ENCODE measurements at regions not wholly inside any gene's neighbourhood (a gene's known extent, or its start where the extent isn't known, plus 50 kb on each side); places are given as distances from the start of the nearest gene placed in this dataset.

GRCh38 chr7:81525841-81526240 is 244.0 kb downstream of the HGF start:
- no peak overlapping the region for H4K8ac ChIP-seq (ENCODE audit: low read depth, low read length)
- no peak overlapping the region for H3K23ac ChIP-seq (ENCODE audit: low read length)
- no peak overlapping the region for H3K4ac ChIP-seq (ENCODE audit: low read depth, low read length)
- H3K4me3 ChIP-seq (ENCODE audit: low read depth, low read length), result no peak overlapping the region
- H2AFZ ChIP-seq (ENCODE audit: insufficient read depth, low read length, poor library complexity), result no peak overlapping the region
- H3K9ac ChIP-seq (ENCODE audit: low read length), result no peak overlapping the region
- no peak overlapping the region for H4K12ac ChIP-seq (ENCODE audit: low read depth, low read length)
- no peaks in the 10 kb centered on the region for H3K79me2 ChIP-seq (ENCODE audit: control insufficient read depth, insufficient read depth, low read length, poor library complexity)
- H3K36me3 ChIP-seq (ENCODE audit: control insufficient read depth in 1 of 2, insufficient read depth in 2 of 2, low read length in 2 of 2), result no peaks in the 10 kb centered on the region
- no peak overlapping the region for H2AK5ac ChIP-seq (ENCODE audit: low read length)
- DNase-seq, result no peak
- H3K18ac ChIP-seq (ENCODE audit: low read length), result no peak overlapping the region
- H3K27me3 ChIP-seq (ENCODE audit: insufficient read depth, low read length), result no peaks in the 10 kb centered on the region
- no peak overlapping the region for H2BK120ac ChIP-seq (ENCODE audit: insufficient read depth, low read length, poor library complexity)
- no peak overlapping the region for H3K4me2 ChIP-seq (ENCODE audit: low read length)
- H3K9me3 ChIP-seq (ENCODE audit: insufficient read depth, low read depth, low read length), result no peaks in the 10 kb centered on the region
- no peak overlapping the region for H3K27ac ChIP-seq (ENCODE audit: low read depth, low read length)
- H3K4me1 ChIP-seq (ENCODE audit: control insufficient read depth in 1 of 2, insufficient read depth in 2 of 2, low read length in 2 of 2), result no peaks in the 10 kb centered on the region
- no peak overlapping the region for H3K14ac ChIP-seq (ENCODE audit: low read length)
- no peak overlapping the region for H2BK12ac ChIP-seq (ENCODE audit: low read length)
- no peak overlapping the region for H4K91ac ChIP-seq (ENCODE audit: low read depth, low read length)
- H3K79me1 ChIP-seq (ENCODE audit: low read length), result no peaks in the 10 kb centered on the region
- H2BK5ac ChIP-seq (ENCODE audit: low read depth, low read length, poor library complexity), result no peak overlapping the region

- no CpG with 5 or more reads among the region's 1 CpG for WGBS (ENCODE audit: extremely low coverage, insufficient coverage, insufficient read length)
- no peak overlapping the region for H2AFZ ChIP-seq (ENCODE audit: insufficient read depth, low read length, poor library complexity)
Measured at GRCh38 chr7:81519886-81520285, 250.0 kb downstream of the HGF start.

GRCh38 chr7:81516898-81517297 is 252.9 kb downstream of the HGF start:
- Histone ChIP-seq H4K12ac (ENCODE audit: low read depth, low read length) (no peak overlapping the region), H3K9ac (ENCODE audit: low read length) (no peak overlapping the region), H3K14ac (ENCODE audit: low read length) (no peak overlapping the region), H3K27ac (ENCODE audit: low read depth, low read length) (no peak overlapping the region), H3K4me2 (ENCODE audit: low read length) (no peak overlapping the region), H3K79me1 (ENCODE audit: low read length) (no peaks in the 10 kb centered on the region), H3K4me3 (ENCODE audit: low read depth, low read length) (no peak overlapping the region), H3K27me3 (ENCODE audit: insufficient read depth, low read length) (no peaks in the 10 kb centered on the region), H2BK5ac (ENCODE audit: low read depth, low read length, poor library complexity) (no peak overlapping the region), H4K8ac (ENCODE audit: low read depth, low read length) (no peak overlapping the region), H3K4me1 (ENCODE audit: control insufficient read depth in 1 of 2, insufficient read depth in 2 of 2, low read length in 2 of 2) (no peaks in the 10 kb centered on the region), H2AK5ac (ENCODE audit: low read length) (no peak overlapping the region), H3K9me3 (ENCODE audit: insufficient read depth, low read depth, low read length) (no peaks in the 10 kb centered on the region), H3K36me3 (ENCODE audit: control insufficient read depth in 1 of 2, insufficient read depth in 2 of 2, low read length in 2 of 2) (no peaks in the 10 kb centered on the region), H2BK12ac (ENCODE audit: low read length) (no peak overlapping the region), H4K91ac (ENCODE audit: low read depth, low read length) (no peak overlapping the region), H2AFZ (ENCODE audit: insufficient read depth, low read length, poor library complexity) (no peak overlapping the region), H2BK120ac (ENCODE audit: insufficient read depth, low read length, poor library complexity) (no peak overlapping the region), H3K23ac (ENCODE audit: low read length) (no peak overlapping the region), H3K4ac (ENCODE audit: low read depth, low read length) (no peak overlapping the region), H3K18ac (ENCODE audit: low read length) (no peak overlapping the region), H3K79me2 (ENCODE audit: control insufficient read depth, insufficient read depth, low read length, poor library complexity) (no peaks in the 10 kb centered on the region)
- no peak for DNase-seq

More at GRCh38 chr7:81519886-81520285, 250.0 kb downstream of the HGF start:
- H3K79me2 ChIP-seq (ENCODE audit: control insufficient read depth, insufficient read depth, low read length, poor library complexity), result no peaks in the 10 kb centered on the region
- no peak overlapping the region for H2BK5ac ChIP-seq (ENCODE audit: low read depth, low read length, poor library complexity)
- DNase-seq, result no peak
- no peak overlapping the region for H3K14ac ChIP-seq (ENCODE audit: low read length)
- no peak overlapping the region for H3K27ac ChIP-seq (ENCODE audit: low read depth, low read length)
- H3K9ac ChIP-seq (ENCODE audit: low read length), result no peak overlapping the region
- no peak overlapping the region for H3K4me3 ChIP-seq (ENCODE audit: low read depth, low read length)
- no peak overlapping the region for H4K12ac ChIP-seq (ENCODE audit: low read depth, low read length)
- H3K27me3 ChIP-seq (ENCODE audit: insufficient read depth, low read length), result no peaks in the 10 kb centered on the region
- no peak overlapping the region for H3K4ac ChIP-seq (ENCODE audit: low read depth, low read length)
- no peak overlapping the region for H4K8ac ChIP-seq (ENCODE audit: low read depth, low read length)
- H2BK12ac ChIP-seq (ENCODE audit: low read length), result no peak overlapping the region
- no peak overlapping the region for H2BK120ac ChIP-seq (ENCODE audit: insufficient read depth, low read length, poor library complexity)
- no peak overlapping the region for H3K18ac ChIP-seq (ENCODE audit: low read length)
- no peak overlapping the region for H4K91ac ChIP-seq (ENCODE audit: low read depth, low read length)
- H3K4me1 ChIP-seq (ENCODE audit: control insufficient read depth in 1 of 2, insufficient read depth in 2 of 2, low read length in 2 of 2), result no peaks in the 10 kb centered on the region
- no peak overlapping the region for H3K23ac ChIP-seq (ENCODE audit: low read length)
- H2AK5ac ChIP-seq (ENCODE audit: low read length), result no peak overlapping the region
- H3K9me3 ChIP-seq (ENCODE audit: insufficient read depth, low read depth, low read length), result no peaks in the 10 kb centered on the region
- no peak overlapping the region for H3K4me2 ChIP-seq (ENCODE audit: low read length)
- H3K36me3 ChIP-seq (ENCODE audit: control insufficient read depth in 1 of 2, insufficient read depth in 2 of 2, low read length in 2 of 2), result no peaks in the 10 kb centered on the region
- H3K79me1 ChIP-seq (ENCODE audit: low read length), result no peaks in the 10 kb centered on the region

- Histone ChIP-seq H2BK12ac (ENCODE audit: low read length) (no peak overlapping the region), H3K36me3 (ENCODE audit: control insufficient read depth in 1 of 2, insufficient read depth in 2 of 2, low read length in 2 of 2) (no peaks in the 10 kb centered on the region), H3K79me2 (ENCODE audit: control insufficient read depth, insufficient read depth, low read length, poor library complexity) (no peaks in the 10 kb centered on the region), H3K4ac (ENCODE audit: low read depth, low read length) (no peak overlapping the region), H3K23ac (ENCODE audit: low read length) (no peak overlapping the region), H2AK5ac (ENCODE audit: low read length) (no peak overlapping the region), H4K8ac (ENCODE audit: low read depth, low read length) (no peak overlapping the region), H2AFZ (ENCODE audit: insufficient read depth, low read length, poor library complexity) (no peak overlapping the region), H4K12ac (ENCODE audit: low read depth, low read length) (no peak overlapping the region), H3K4me3 (ENCODE audit: low read depth, low read length) (no peak overlapping the region), H3K79me1 (ENCODE audit: low read length) (no peaks in the 10 kb centered on the region), H3K14ac (ENCODE audit: low read length) (no peak overlapping the region), H3K27me3 (ENCODE audit: insufficient read depth, low read length) (no peaks in the 10 kb centered on the region), H3K27ac (ENCODE audit: low read depth, low read length) (no peak overlapping the region), H2BK5ac (ENCODE audit: low read depth, low read length, poor library complexity) (no peak overlapping the region), H3K18ac (ENCODE audit: low read length) (no peak overlapping the region), H3K9me3 (ENCODE audit: insufficient read depth, low read depth, low read length) (no peaks in the 10 kb centered on the region), H4K91ac (ENCODE audit: low read depth, low read length) (no peak overlapping the region), H3K9ac (ENCODE audit: low read length) (no peak overlapping the region), H2BK120ac (ENCODE audit: insufficient read depth, low read length, poor library complexity) (no peak overlapping the region), H3K4me2 (ENCODE audit: low read length) (no peak overlapping the region), H3K4me1 (ENCODE audit: control insufficient read depth in 1 of 2, insufficient read depth in 2 of 2, low read length in 2 of 2) (no peaks in the 10 kb centered on the region)
- no CpG with 5 or more reads among the region's 1 CpG for WGBS (ENCODE audit: extremely low coverage, insufficient coverage, insufficient read length)
- no peak for DNase-seq
Measured at GRCh38 chr7:81515009-81515408, 254.8 kb downstream of the HGF start.

- WGBS (ENCODE audit: extremely low coverage, insufficient coverage, insufficient read length), result no CpG with 5 or more reads among the region's 3 CpGs
- H3K36me3 ChIP-seq (ENCODE audit: control insufficient read depth in 1 of 2, insufficient read depth in 2 of 2, low read length in 2 of 2), result no peaks in the 10 kb centered on the region
Measured at GRCh38 chr7:81514546-81514945, 255.3 kb downstream of the HGF start.

More at GRCh38 chr7:81514546-81514945, 255.3 kb downstream of the HGF start:
- no peak overlapping the region for H3K4ac ChIP-seq (ENCODE audit: low read depth, low read length)
- H3K79me1 ChIP-seq (ENCODE audit: low read length), result no peaks in the 10 kb centered on the region
- H4K12ac ChIP-seq (ENCODE audit: low read depth, low read length), result no peak overlapping the region
- no peak overlapping the region for H3K9ac ChIP-seq (ENCODE audit: low read length)
- H3K9me3 ChIP-seq (ENCODE audit: insufficient read depth, low read depth, low read length), result no peaks in the 10 kb centered on the region
- no peak overlapping the region for H2AFZ ChIP-seq (ENCODE audit: insufficient read depth, low read length, poor library complexity)
- no peak overlapping the region for H2BK12ac ChIP-seq (ENCODE audit: low read length)
- no peak overlapping the region for H3K4me2 ChIP-seq (ENCODE audit: low read length)
- no peak overlapping the region for H3K23ac ChIP-seq (ENCODE audit: low read length)
- no peaks in the 10 kb centered on the region for H3K79me2 ChIP-seq (ENCODE audit: control insufficient read depth, insufficient read depth, low read length, poor library complexity)
- H3K27ac ChIP-seq (ENCODE audit: low read depth, low read length), result no peak overlapping the region
- DNase-seq, result peak; percentile 5 to 20
- no peak overlapping the region for H2BK120ac ChIP-seq (ENCODE audit: insufficient read depth, low read length, poor library complexity)
- no peak overlapping the region for H3K4me3 ChIP-seq (ENCODE audit: low read depth, low read length)
- no peaks in the 10 kb centered on the region for H3K27me3 ChIP-seq (ENCODE audit: insufficient read depth, low read length)
- no peak overlapping the region for H3K18ac ChIP-seq (ENCODE audit: low read length)
- no peak overlapping the region for H2BK5ac ChIP-seq (ENCODE audit: low read depth, low read length, poor library complexity)
- no peak overlapping the region for H4K91ac ChIP-seq (ENCODE audit: low read depth, low read length)
- no peak overlapping the region for H2AK5ac ChIP-seq (ENCODE audit: low read length)
- H3K4me1 ChIP-seq (ENCODE audit: control insufficient read depth in 1 of 2, insufficient read depth in 2 of 2, low read length in 2 of 2), result no peaks in the 10 kb centered on the region
- H4K8ac ChIP-seq (ENCODE audit: low read depth, low read length), result no peak overlapping the region
- no peak overlapping the region for H3K14ac ChIP-seq (ENCODE audit: low read length)
